Erythroblast (primary cell): ENCODE measurements at regions not wholly inside any gene's neighbourhood (a gene's known extent, or its start where the extent isn't known, plus 50 kb on each side); places are given as distances from the start of the nearest gene placed in this dataset.

Experiments used
- DNase-seq, 2 experiments: peaks; one replicate each; lab custom pipeline; 2025; lab: John Stamatoyannopoulos, UW
- GATA1 ChIP-seq: IDR thresholded peaks from 2 replicates; pipeline ENCODE4 v1.6.1; 2011; ENCODE audit warnings: low read depth, mild to moderate bottlenecking, control low read depth, low read length, moderate library complexity
- POLR2A ChIP-seq: IDR thresholded peaks from 2 replicates; pipeline ENCODE4 v1.6.1; 2011; ENCODE audit warnings: mild to moderate bottlenecking, low read length

DNA sequence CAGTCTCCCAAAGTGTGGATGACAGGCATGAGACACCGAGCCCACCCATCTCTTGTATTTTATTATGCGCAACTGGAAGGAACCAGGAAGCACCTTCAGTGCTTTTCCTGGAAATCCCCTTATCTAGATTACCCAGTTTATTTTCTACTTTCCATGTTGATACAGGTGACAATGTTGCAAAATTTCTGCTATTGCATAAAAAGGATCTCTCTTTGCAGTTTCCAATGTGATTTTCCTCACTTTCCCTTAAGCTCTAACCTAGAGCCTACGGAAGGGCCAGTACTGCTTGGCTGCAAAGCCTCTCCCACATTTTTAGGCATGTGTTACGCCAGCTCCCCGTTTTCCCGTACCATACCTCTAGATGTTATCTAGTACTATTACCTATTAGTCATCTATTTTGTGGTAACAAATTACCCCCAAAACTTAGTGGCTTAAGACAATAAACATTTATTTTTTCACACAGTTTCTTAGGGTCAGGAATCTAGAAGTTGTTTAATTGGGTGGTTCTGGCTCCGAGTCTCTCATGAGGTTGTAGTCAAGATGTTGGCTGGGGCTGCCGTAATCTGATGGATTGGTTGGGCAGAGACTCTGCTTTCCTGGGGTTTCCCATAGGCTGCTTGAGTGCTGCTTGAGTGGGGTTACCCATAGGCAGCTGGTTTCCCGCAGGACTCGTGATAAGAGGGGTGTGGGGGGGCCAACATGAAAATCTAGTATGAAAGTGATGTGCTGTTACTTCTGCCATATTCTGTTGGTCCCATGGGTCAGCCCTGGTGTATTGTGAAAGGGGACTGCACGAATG lies 131.5 kb upstream of the HNRNPU start:
- TF ChIP-seq POLR2A, result no peak
- TF ChIP-seq GATA1, result no peak
- no peak for DNase-seq

DNA sequence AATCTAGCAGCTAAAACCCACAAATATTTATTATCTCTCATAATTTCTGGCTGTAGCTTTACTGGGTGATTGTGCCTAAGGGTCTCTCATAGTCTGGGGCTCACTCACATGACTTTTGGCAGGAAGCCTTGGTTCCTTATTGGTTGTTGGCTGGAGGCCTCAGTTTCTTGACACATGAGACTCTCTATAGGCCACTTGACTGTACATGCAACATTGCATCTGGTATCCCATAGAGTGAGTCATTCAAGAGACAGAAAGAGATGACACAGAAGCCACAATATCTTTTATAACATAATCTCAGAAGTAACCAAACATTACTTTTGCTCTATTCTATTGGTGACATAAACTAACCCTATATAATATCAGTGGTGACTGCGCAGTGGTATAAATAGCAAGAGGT lies 128.5 kb upstream of the HNRNPU start:
- TF ChIP-seq POLR2A (no peak), GATA1 (no peak)
- DNase-seq, result no peak

DNA sequence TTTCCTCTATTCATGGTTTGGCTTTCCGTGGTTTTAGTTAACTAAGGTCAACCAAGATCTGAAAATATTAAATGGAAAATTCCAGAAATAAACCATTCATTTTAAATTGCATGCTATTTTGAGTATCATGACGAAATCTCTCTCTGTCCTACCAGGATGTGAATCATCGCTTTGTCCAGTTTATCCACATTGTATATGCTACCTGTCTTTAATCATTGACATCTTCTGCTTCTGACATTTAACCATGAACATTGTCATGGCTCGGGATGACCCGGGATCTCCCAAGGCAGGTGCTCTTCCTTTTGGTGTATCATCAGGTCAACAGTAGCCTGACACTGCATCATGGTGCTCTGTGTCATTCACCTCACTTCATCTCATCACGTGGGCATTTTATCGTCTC lies 125.5 kb upstream of the HNRNPU start:
- DNase-seq, result no peak
- TF ChIP-seq POLR2A (no peak), GATA1 (no peak)

DNA sequence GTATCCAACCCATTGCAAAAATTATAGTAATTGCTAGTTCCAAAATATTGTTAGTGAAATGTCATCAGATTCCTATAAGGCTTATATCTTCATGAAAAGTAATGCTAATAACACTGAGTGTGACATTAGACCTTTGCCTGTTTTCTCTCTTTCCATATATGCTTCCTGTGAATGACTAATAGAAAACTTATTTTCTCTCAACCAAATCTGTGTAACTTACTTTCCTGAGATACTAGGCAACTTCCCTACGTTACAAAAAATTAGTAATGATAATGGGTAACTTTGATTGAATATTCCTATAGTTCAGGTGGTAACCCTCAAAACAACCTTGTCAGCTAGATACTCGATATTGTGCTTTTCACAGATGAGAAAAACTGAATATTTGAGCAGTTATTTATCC lies 124.2 kb upstream of the HNRNPU start:
- DNase-seq, result no peak
- no peak for TF ChIP-seq GATA1
- no peak for TF ChIP-seq POLR2A

DNA sequence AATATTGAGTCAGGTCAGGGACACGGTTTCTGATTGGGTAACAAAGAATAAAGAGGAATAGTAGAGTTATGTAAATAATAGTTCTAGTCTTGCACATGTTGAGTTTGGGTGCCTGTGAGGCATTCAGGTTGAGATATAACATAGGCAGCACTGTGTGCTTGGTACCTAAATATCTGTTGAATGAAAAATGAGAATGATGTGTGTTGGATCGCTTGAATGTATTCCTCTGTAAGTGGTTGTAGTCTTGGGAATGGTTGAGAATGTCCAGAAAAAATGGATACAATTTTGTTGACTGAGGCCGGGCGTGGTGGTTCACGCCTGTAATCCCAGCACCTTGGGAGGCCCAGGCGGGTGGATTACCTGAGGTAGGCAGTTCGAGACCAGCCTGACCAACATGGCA lies 116.3 kb upstream of the HNRNPU start:
- no peak for TF ChIP-seq GATA1
- TF ChIP-seq POLR2A, result no peak
- DNase-seq, result no peak

DNA sequence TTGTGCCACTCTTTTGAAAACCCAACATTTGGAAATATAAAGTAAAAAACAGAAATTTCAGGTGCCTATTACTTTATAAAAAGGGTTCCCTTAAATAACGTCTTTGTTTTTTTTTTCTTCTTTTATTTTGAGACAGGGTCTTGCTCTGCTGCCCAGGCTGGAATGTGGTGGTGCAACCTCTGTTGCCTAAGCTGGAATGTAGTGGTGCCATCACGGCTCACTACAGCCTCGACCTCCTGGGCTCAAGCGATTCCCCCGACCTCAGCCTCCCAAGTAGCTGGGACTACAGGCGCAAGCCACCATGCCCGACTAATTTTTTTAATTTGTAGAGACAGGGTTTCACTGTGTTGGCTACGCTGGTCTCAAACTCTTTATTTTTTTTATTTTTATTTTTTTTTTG lies 110.2 kb upstream of the HNRNPU start:
- no peak for DNase-seq
- TF ChIP-seq GATA1 (no peak), POLR2A (no peak)

DNA sequence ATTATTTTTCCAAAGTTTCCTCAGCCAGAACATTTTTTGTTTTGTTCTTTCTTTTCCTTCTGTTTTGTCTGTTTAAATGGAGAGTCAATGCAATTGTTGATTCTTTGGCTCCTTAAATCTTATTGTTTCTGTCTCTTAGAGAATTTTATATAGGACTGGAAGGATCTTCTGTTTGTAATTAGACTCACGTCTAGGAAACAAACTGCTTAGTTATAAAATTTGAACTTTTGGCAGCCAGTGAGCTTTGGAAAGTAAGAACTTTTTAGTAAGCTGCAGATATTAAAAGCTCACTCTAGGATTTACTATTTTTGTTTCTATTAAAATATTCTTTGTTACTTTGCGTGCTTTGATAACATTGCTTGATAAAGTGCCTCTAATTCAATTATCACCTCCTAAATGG lies 109.8 kb upstream of the HNRNPU start:
- DNase-seq, result no peak
- TF ChIP-seq POLR2A, result no peak
- no peak for TF ChIP-seq GATA1

DNA sequence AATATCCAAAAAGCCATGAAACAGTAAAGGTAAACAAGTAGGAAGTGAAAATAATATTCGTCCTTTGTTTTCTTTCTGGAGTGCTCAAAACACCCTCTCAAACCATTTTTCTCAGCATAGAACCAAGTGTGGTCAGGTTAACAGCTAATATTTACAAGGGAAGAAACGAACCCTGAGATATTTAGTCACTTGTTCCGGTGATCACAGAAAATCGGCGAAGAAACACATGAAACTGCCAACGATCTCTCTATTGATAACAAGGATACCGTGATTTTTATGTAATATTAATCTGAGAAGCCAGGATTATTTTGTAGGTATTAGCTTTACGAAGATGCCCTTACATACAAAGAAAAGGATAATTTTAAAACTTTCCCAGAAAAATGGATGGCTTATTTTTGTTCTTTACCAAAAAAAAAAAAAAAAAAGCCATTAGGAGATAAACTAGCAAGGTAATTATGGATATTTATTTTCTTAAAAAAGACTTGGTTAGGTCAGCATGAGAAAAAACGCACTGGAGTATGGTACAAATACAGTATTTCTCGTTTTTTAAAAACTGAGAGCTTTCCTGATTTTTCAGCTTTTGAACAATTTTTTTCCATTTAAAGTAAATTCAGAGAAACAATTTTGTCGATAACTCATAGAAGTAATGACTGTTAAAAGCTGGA lies 107.3 kb upstream of the HNRNPU start:
- TF ChIP-seq POLR2A, result no peak
- no peak for TF ChIP-seq GATA1
- peak; percentile 36 to 68 for DNase-seq

DNA sequence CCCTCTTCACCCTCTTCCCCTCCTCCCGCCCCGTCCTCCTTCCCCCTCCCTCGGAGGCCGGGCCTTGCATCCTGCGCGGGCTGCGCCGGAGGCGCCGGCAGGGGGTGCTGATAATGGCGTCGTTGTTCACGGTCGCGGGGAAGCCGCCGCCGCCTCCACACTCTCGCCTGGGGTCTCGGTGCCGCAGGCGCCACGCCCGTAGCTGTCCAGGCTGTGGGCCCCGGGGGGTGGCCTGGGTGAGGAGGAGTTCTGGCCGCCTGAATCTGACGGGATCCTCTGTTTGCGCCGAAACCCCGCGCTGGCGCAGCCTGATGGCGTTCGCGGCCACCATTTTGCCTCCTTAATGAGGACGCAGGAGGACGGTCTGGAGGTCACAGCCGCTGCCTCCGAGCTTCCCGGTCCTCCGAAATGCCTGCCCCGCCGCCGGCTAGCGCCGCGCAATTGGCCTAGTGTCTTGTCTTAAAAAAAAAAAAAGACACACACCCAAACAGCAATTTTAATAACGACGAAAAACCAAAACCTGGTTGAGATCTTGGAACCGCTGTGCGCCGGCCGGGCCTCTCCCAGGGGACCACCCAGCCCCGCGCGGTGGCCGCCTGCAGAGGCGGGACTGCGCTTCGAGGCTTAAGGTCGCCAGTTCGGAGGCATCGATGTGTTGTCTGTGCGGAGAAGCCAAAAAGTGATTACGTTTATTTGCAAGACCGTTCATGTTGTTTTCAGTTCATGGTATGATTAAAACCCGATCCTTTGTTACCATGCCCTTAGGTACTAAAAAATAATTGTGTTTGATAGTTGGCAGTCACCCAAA lies 106.6 kb upstream of the HNRNPU start:
- peak; percentile 93 for TF ChIP-seq POLR2A
- TF ChIP-seq GATA1, result no peak
- peak; percentile 96 to 97 for DNase-seq

DNA sequence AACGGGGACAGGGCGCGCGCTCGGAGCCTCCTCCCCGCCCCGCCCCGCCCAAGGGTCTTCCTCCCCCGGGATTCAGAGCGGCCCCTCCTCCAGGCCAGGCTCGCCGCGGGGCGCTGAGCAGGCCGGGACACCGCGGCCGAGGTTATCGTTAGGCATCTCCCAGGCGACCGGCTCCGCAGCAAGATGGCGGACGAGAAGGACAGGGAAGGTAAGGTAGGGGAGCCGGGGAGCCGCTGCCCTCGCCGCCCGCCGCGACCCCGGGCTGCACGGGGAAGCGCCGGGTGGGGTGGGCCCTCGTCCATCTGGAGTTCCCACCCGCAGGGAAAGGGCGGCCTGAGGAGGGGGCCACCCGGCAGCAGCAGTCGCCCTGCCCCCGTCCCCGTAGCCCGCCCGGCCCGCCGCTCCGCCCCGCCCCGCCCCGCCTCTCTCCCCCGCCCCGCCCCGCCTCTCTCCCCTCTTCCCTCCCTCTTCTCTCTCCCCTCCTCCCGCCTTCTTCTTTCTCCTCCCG lies 105.9 kb upstream of the HNRNPU start:
- TF ChIP-seq GATA1, result no peak
- TF ChIP-seq POLR2A, result no peak

DNA sequence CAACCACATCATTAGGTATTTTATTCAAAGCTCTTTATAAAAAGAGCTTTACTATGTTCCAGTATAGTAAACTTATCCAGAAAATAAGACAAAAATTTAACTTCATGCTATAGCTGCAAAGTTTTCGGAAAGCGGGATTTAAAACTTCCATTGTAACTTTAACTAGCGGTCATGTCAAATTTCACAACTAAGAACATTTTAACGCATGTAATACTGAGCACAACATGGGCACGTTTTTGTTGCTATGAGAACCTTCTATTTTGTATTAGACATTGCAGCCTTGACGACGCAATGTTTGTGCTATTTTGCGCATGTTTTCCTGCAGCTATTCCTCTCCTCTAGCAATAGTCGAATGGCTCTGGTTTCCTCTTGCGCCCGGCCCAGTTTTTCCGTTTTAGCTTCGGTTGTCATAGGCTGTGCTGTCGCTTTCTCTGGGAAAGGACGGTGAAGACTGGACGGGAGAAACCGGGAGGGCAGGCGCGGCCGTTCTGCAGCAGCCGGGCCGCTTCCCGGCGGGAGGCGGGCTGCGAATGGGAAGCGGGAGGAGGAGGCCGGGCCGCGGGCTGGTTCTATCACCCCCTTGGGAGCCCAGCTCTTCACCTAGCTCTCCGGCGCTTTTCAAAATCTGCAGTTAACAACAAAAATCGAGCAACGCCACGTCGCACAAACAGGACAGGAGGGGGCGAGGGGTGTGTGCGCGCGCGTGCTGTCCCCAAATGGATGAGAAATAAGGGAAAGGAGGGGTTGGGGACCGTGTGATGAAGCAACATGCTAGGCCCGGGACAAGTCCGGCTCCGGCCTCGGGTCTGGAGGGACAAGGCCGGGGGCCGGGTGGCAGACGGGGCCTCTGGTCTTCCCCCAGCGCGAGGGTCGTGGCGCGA lies 105.3 kb upstream of the HNRNPU start:
- TF ChIP-seq POLR2A, result peak; percentile 58
- TF ChIP-seq GATA1, result no peak
- DNase-seq, result peak; percentile 88 to 89

More for the DNA sequence above, 105.9 kb upstream of the HNRNPU start:
- peak; percentile 89 to 93 for DNase-seq

DNA sequence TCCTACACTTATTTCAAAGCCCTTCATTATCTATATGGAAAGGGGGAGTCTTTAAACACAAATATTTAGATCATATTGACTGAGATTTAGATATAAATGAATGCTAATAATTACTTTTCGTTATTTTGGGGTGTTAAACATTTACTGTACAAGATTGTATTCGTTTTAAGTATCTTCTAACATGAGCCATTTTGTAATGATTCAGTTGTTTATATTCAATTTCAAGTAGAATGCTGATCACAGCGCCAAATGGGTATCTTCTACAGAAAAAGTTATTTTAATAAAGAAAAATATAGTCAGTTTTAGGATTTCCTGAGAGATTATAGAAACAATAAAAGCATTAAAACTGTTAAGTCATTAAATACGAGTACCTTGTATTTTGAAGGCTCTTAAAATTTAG lies 104.5 kb upstream of the HNRNPU start:
- TF ChIP-seq POLR2A (no peak), GATA1 (no peak)
- DNase-seq, result peak in 1 of 2 experiments; percentile 26

DNA sequence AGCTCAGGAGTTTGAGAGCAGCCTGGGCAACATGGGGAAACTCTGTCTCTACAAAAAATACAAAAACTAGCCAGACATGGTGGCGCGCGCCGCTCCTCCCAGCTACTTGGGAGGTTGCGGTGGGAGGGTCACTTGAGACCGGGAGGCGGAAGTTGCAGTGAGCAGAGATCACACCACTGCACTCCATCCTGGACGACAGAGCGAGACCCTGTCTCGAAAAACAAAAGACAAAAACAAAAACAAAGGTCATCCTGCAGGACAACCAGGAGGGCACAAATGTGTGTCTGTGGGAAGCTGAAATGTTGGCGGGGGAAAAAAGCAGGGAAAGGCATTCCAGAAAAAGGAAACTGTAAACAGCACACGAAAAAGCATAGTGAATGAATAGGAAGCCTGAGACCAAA lies 104.1 kb upstream of the HNRNPU start:
- TF ChIP-seq POLR2A, result no peak
- TF ChIP-seq GATA1, result no peak
- DNase-seq, result no peak
